RWPE1 (cell line): ENCODE measurements at regions not wholly inside any gene's neighbourhood (a gene's known extent, or its start where the extent isn't known, plus 50 kb on each side); places are given as distances from the start of the nearest gene placed in this dataset.
"Not testable (repeated sequence)": the region's sequence is repeated elsewhere in the genome, so short reads cannot be mapped to it uniquely, and the experiment has no call there.

Source experiments
- CTCF ChIA-PET: fragments of 350-600 bp; sonication (Branson Sonifier 250); formaldehyde crosslinking; extraction: SDS; loops from one replicate; lab custom pipeline; 2021; lab: Yijun Ruan, JAX
- POLR2A ChIA-PET: fragments of 400-600 bp; formaldehyde crosslinking; extraction: SDS; loops from one replicate; lab custom pipeline; 2020; ENCODE audit warnings: antibody characterized with exemption; ENCODE audit not compliant: low non-redundant PET; lab: Yijun Ruan, JAX
- DNase-seq: peaks from one replicate; pipeline ENCODE4 v3.0.0; 2012; ENCODE audit warnings: low spot score
- H3K27ac ChIP-seq: fragments of 450-650 bp; 2 replicates; pipeline ENCODE4 v1.5.1; 2017
- CTCF ChIP-seq: fragments of 450-650 bp; conservative IDR thresholded peaks from 2 replicates; pipeline ENCODE4 v1.5.1; 2017; ENCODE audit warnings: low read depth, mild to moderate bottlenecking

DNA sequence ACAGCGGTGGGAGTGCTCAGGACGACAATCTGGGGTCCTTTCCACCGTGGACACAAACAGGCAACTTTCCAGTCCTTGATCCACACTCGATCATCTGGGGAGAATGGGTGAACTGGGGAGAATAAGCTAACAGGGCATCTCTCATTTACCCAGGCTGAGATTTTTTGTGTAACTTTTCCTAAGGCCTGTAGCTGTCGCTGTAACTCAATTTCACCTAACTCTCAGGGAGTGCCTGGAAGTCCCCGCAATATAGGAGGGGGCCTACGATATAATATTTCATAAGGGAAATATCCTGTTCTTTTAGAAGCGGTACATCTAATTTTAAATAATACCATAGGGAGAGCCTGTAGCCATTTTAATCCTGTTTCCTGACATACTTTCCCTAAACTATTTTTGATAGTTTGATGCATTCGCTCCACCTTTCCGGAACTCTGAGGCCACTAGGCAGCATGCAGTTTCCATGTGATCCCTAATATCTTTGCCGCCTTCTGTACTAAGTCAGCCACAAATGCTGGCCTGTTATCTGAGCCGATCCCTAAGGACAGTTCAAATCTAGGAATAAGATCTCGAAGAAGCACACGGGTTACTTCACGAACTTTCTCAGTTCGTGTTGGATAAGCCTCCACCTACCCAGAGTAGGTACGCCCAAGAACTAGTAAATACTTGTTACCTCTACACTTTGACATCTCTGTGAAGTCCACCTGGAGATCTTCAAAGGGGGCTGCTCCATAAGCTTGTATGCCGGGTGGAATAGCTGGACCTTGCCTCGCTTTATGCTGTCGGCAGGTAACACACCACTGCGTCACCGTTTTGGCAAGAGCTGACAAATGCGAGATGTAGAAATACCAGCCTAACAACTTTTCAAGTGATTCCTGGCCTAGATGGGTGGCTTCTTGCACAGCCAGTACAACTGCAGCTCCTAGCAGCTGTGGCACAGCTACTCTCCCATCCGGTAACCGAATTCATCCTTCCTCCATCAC lies 155.7 kb downstream of the UNC93B1 start:
- H3K27ac ChIP-seq, POLR2A ChIA-PET: not testable (repeated sequence)
- peak; percentile 43 for TF ChIP-seq CTCF
- CTCF ChIA-PET: interaction anchor here (0.7 kb wide), 1 partner anchor 18 kb away, joined by 4 read pairs; no protein-coding TSS in a partner anchor
- peak; percentile 4 for DNase-seq

- H3K27ac ChIP-seq, DNase-seq, CTCF ChIA-PET, POLR2A ChIA-PET: not testable (repeated sequence)
Observed at GRCh38 chr11:67846303-67846702, 157.6 kb downstream of the UNC93B1 start.

DNA sequence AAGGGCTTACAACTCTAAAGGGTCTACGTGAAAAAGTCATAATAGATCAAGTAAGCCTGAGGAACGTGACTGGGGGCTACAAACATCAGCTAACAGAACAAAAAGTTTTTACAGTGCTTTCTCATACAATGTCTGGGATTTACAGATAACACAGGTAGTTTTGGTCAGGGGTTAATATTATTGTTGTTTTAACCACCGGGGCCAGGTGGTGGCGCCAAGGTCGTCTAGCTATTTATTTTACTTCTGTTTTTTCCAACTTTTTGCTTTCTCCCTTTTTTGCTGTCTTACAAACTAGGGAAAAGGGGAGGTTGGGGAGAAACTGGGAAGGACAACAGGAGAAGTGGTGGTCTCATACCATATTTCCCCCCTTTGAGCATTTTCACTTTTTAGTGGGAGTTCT lies 158.6 kb downstream of the UNC93B1 start:
- DNase-seq, H3K27ac ChIP-seq, POLR2A ChIA-PET: not testable (repeated sequence)
- CTCF ChIA-PET: interaction anchor here (0.6 kb wide), 1 partner anchor 41 kb away, joined by 3 read pairs; no protein-coding TSS in a partner anchor

DNA sequence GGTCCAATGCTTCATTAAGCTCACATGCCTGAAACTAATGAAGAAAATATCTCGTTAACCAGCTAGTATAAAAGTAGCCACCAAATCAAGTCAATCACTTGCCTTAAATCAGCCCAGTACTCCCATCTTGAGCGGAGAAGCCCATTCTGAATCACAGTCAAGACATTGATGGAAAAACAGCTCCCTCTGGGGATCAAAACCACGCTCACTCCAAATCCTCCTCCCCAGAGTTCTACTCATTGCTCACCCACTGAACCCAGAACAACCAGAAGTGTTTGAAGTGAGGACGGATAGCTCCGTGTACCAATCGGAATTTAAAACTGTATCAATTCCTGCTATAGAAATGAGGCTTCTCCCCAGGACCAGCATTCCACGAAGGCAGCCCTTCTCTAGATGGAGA lies 163.3 kb downstream of the UNC93B1 start:
- DNase-seq, CTCF ChIA-PET, H3K27ac ChIP-seq, POLR2A ChIA-PET: not testable (repeated sequence)

DNA sequence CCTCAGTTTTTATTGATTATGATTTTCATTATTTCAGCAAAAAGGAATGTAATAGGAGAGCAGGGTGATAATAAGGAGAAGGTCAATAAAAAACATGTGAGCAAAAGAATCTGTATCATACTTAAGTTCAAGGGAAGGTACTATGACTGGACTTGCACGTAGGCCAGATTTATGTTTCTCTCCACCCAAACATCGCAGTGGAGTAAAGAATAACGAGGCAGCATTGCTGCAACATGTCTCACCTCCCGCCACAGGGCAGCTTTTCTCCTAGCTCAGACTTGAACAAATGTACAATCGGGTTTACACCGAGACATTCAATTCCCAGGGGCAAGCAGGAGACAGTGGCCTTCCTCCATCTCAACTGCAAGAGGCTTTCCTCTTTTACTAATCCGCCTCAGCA lies 155.7 kb upstream of the ALDH3B2 start:
- CTCF ChIA-PET: interaction anchor here (0.6 kb wide), 1 partner anchor 18 kb away, joined by 4 read pairs; no protein-coding TSS in a partner anchor
- H3K27ac ChIP-seq, DNase-seq, POLR2A ChIA-PET: not testable (repeated sequence)

DNA sequence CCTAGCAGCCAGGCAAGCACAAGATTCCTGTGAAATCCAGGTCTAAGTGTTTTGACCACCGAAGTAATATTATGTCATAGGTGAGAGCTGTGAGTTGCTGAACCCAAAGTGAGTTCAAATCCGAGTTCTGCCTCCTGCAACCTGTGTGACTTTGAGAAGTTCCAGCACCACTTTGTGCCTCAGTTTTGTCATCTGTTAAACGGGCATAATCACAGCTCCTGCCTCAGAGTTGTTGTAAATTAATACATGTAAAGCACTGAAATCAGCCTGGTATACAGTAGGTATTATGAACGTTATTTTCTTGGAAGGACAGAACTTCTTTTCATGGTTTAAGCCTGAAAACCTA lies 152.5 kb upstream of the ALDH3B2 start:
- DNase-seq, H3K27ac ChIP-seq, CTCF ChIA-PET, POLR2A ChIA-PET: not testable (repeated sequence)

- POLR2A ChIA-PET, DNase-seq, H3K27ac ChIP-seq, CTCF ChIA-PET: not testable (repeated sequence)
Observed at GRCh38 chr11:67826028-67826950, 151.9 kb upstream of the ALDH3B2 start.

GRCh38 chr11:67824861-67825260 lies 150.4 kb upstream of the ALDH3B2 start:
- CTCF ChIA-PET, POLR2A ChIA-PET, H3K27ac ChIP-seq, DNase-seq: not testable (repeated sequence)

- DNase-seq: no peak
- TF ChIP-seq CTCF: no peak
- H3K27ac ChIP-seq: no peak overlapping the region
- ChIA-PET CTCF (no interaction called here), POLR2A (no interaction called here)
Observed at GRCh38 chr11:67820081-67820480, 145.7 kb upstream of the ALDH3B2 start.

- POLR2A ChIA-PET, CTCF ChIA-PET, H3K27ac ChIP-seq, DNase-seq: not testable (repeated sequence)
Observed at GRCh38 chr11:67817558-67817957, 143.1 kb upstream of the ALDH3B2 start.

DNA sequence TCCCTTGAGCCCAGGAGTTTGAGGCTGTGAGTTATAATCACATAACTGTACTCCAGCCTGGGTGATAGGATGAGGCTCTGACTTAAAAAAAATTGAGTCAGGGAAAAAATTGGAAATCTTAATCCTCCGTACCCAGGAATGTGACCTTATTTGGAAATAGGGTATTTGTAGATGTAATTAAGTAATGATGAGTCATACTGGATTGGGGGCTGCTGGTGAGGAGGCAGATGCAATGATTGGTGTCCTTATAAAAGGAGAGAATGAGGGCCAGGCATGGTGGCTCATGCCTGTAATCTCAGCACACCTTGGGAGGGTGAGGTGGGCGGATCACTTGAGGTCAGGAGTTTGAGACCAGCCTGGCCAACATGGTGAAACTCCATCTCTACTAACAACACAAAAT lies 134.9 kb upstream of the ALDH3B2 start:
- H3K27ac ChIP-seq, POLR2A ChIA-PET, CTCF ChIA-PET, DNase-seq: not testable (repeated sequence)

DNA sequence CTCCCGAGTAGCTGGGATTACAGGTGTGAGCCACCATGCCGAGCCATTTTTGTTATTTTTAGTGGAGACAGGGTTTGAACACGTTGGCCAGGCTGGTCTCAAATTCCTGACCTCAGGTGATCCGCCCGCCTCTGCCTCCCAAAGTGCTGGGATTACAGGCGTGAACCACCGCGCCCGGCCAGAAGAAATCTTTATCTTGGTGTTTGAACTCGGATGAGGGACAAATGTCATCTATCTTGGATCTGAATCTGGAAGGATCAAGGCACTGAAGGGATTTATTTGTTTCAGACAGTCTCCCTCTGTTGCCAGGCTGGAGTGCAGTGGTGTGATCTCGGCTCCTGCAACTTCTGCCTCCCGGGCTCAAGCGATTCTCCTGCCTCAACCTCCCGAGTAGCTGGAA lies 133.5 kb upstream of the ALDH3B2 start:
- CTCF ChIA-PET, H3K27ac ChIP-seq, POLR2A ChIA-PET: not testable (repeated sequence)

DNA sequence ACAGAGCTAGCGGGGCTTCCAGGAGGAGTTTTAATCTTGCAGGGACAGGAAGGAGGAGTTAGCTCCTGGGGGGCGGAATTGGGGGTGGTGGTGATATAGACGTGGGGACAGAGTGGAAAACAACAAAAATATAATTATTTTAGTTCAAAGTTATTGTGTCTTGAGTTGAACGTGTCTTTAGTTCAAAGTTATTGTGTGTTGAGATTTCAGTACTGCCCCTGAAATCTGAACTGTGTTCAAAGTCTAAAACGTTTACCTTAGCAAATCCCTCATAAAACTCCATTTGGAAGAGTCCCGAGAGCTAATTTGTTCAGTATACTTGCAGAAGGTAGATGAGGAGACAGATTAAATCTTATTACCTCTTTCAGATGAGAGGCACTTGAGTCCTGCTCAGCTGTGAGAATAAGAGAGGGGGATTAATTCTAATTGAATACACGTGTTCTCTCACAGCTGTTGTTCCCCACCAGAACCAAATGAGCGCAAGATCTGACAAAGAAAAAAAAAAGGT lies 132.4 kb upstream of the ALDH3B2 start:
- DNase-seq, H3K27ac ChIP-seq, CTCF ChIA-PET, POLR2A ChIA-PET: not testable (repeated sequence)

More for the DNA sequence above, 133.5 kb upstream of the ALDH3B2 start:
- DNase-seq: not testable (repeated sequence)

DNA sequence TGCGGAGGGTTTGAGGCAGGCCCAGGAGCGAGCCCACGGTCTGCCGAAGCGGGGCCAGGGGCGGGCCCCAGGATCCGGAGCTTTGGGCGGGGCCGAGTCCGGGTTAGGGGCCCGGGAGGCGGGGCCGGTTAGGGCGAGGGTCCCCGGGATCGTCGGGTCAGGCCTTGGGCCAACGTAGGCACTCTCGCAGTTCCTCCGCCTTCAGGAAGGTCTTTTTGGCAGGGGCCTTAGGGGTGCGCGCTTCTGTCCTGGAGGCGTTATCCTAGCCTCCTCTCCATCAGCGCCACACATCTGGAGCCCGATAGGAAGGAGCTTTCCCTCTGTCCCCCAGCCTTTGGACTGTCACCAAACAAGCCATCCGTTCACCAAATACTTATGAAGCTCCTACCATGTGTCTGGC lies 131.8 kb upstream of the ALDH3B2 start:
- DNase-seq, CTCF ChIA-PET, POLR2A ChIA-PET: not testable (repeated sequence)
- peak overlapping the region; percentile 76 for H3K27ac ChIP-seq
